T-helper 17 cell (primary cell): ENCODE measurements at regions not wholly inside any gene's neighbourhood (a gene's known extent, or its start where the extent isn't known, plus 50 kb on each side); places are given as distances from the start of the nearest gene placed in this dataset.

Source experiments
- ATAC-seq: fragments of 150-1000 bp; cut with Tn5 transposase; 2 replicates; pipeline ENCODE4 v1.10.0; 2021; ENCODE audit warnings: mild to moderate bottlenecking, moderate library complexity
- DNase-seq, 3 donors: peaks; one replicate each; pipeline versions ENCODE4 v3.0.0 to v3.0.0-alpha.2; 2020 to 2021
- H3K9me3 ChIP-seq: one replicate; pipeline ENCODE4 v1.7.0; 2013; ENCODE audit warnings: low read length, mild to moderate bottlenecking; ENCODE audit not compliant: control insufficient read depth, poor library complexity, severe bottlenecking
- H3K27ac Mint-ChIP-seq: one replicate; pipeline ENCODE4 v1.8.0; 2022; ENCODE audit warnings: mild to moderate bottlenecking, moderate library complexity, mixed read lengths
- H3K27me3 Mint-ChIP-seq: one replicate; pipeline ENCODE4 v1.8.0; 2022; ENCODE audit warnings: mixed read lengths
- H3K36me3 Mint-ChIP-seq: one replicate; pipeline ENCODE4 v1.8.0; 2022; ENCODE audit warnings: low read depth, mixed read lengths
- H3K4me1 Mint-ChIP-seq: one replicate; pipeline ENCODE4 v1.8.0; 2022; ENCODE audit warnings: mild to moderate bottlenecking, mixed read lengths
- H3K4me3 Mint-ChIP-seq: one replicate; pipeline ENCODE4 v1.8.0; 2022; ENCODE audit warnings: mild to moderate bottlenecking, moderate library complexity, mixed read lengths

- Mint-ChIP-seq H3K4me1 (no peaks in the 10 kb centered on the region), H3K4me3 (no peak overlapping the region), H3K36me3 (no peaks in the 10 kb centered on the region), H3K27ac (no peak overlapping the region), H3K27me3 (peaks cover 11% of the 10 kb centered on the region)
- ATAC-seq, result no peak
- no peaks in the 10 kb centered on the region for H3K9me3 ChIP-seq
- DNase-seq, result no peak
These were observed 142.2 kb upstream of the UBASH3B start for GRCh38 chr11:122513328-122513727.

- Mint-ChIP-seq H3K36me3 (no peaks in the 10 kb centered on the region), H3K4me1 (no peaks in the 10 kb centered on the region), H3K4me3 (no peak overlapping the region), H3K27ac (no peak overlapping the region), H3K27me3 (peaks cover 12% of the 10 kb centered on the region)
- ATAC-seq (no peak), DNase-seq (no peak)
- no peaks in the 10 kb centered on the region for H3K9me3 ChIP-seq
These were observed 142.8 kb upstream of the UBASH3B start for GRCh38 chr11:122512688-122513087.

- Mint-ChIP-seq H3K27ac (no peak overlapping the region), H3K4me1 (peaks cover 7% of the 10 kb centered on the region), H3K36me3 (peaks cover 5% of the 10 kb centered on the region), H3K27me3 (peaks cover 40% of the 10 kb centered on the region), H3K4me3 (no peak overlapping the region)
- DNase-seq (no peak), ATAC-seq (no peak)
- no peaks in the 10 kb centered on the region for H3K9me3 ChIP-seq
These were observed 145.6 kb upstream of the UBASH3B start for GRCh38 chr11:122509899-122510298.

- no peaks in the 10 kb centered on the region for H3K9me3 ChIP-seq
- Mint-ChIP-seq H3K4me3 (no peak overlapping the region), H3K36me3 (peaks cover 5% of the 10 kb centered on the region), H3K27me3 (peaks cover 48% of the 10 kb centered on the region), H3K4me1 (peaks cover 7% of the 10 kb centered on the region), H3K27ac (no peak overlapping the region)
- no peak for ATAC-seq
- no peak for DNase-seq
These were observed 146.4 kb upstream of the UBASH3B start for GRCh38 chr11:122509091-122509490.

GRCh38 chr11:122505304-122506006 lies 150.1 kb upstream of the UBASH3B start:
- DNase-seq (peak in 1 of 3 donors; percentile 18), ATAC-seq (peak; percentile 57)
- H3K27me3 Mint-ChIP-seq, result peaks cover 57% of the 10 kb centered on the region
- no peak overlapping the region for H3K27ac Mint-ChIP-seq
- peaks cover 5% of the 10 kb centered on the region for H3K36me3 Mint-ChIP-seq
- H3K4me1 Mint-ChIP-seq, result peaks cover 7% of the 10 kb centered on the region
- H3K4me3 Mint-ChIP-seq, result no peak overlapping the region
- no peaks in the 10 kb centered on the region for H3K9me3 ChIP-seq

GRCh38 chr11:122494221-122494620 lies 161.3 kb upstream of the UBASH3B start:
- no peak for DNase-seq
- no peaks in the 10 kb centered on the region for H3K36me3 Mint-ChIP-seq
- H3K9me3 ChIP-seq, result no peaks in the 10 kb centered on the region
- H3K4me1 Mint-ChIP-seq, result no peaks in the 10 kb centered on the region
- peaks cover 22% of the 10 kb centered on the region for H3K27me3 Mint-ChIP-seq
- H3K4me3 Mint-ChIP-seq, result no peak overlapping the region
- no peak overlapping the region for H3K27ac Mint-ChIP-seq
- no peak for ATAC-seq

- Mint-ChIP-seq H3K27ac (no peak overlapping the region), H3K36me3 (no peaks in the 10 kb centered on the region), H3K4me1 (no peaks in the 10 kb centered on the region), H3K27me3 (peaks cover 22% of the 10 kb centered on the region), H3K4me3 (no peak overlapping the region)
- ATAC-seq (no peak), DNase-seq (no peak)
- H3K9me3 ChIP-seq, result no peaks in the 10 kb centered on the region
These were observed 164.0 kb upstream of the UBASH3B start for GRCh38 chr11:122491509-122491908.

- no peak for ATAC-seq
- H3K27ac Mint-ChIP-seq, result no peak overlapping the region
- no peaks in the 10 kb centered on the region for H3K4me1 Mint-ChIP-seq
- DNase-seq, result no peak
- H3K36me3 Mint-ChIP-seq, result no peaks in the 10 kb centered on the region
- no peak overlapping the region for H3K4me3 Mint-ChIP-seq
- H3K27me3 Mint-ChIP-seq, result peaks cover 11% of the 10 kb centered on the region
- no peaks in the 10 kb centered on the region for H3K9me3 ChIP-seq
These were observed 166.4 kb upstream of the UBASH3B start for GRCh38 chr11:122488892-122489706.

GRCh38 chr11:122487669-122488068 lies 167.9 kb upstream of the UBASH3B start:
- H3K27me3 Mint-ChIP-seq, result peaks cover 11% of the 10 kb centered on the region
- no peak overlapping the region for H3K4me3 Mint-ChIP-seq
- H3K27ac Mint-ChIP-seq, result no peak overlapping the region
- H3K36me3 Mint-ChIP-seq, result no peaks in the 10 kb centered on the region
- no peaks in the 10 kb centered on the region for H3K4me1 Mint-ChIP-seq
- H3K9me3 ChIP-seq, result no peaks in the 10 kb centered on the region
- DNase-seq (no peak), ATAC-seq (no peak)

GRCh38 chr11:122486793-122487495 lies 168.6 kb upstream of the UBASH3B start:
- no peak for ATAC-seq
- Mint-ChIP-seq H3K27me3 (peaks cover 5% of the 10 kb centered on the region), H3K4me1 (no peaks in the 10 kb centered on the region), H3K36me3 (no peaks in the 10 kb centered on the region), H3K27ac (no peak overlapping the region), H3K4me3 (no peak overlapping the region)
- DNase-seq, result no peak
- no peaks in the 10 kb centered on the region for H3K9me3 ChIP-seq

GRCh38 chr11:122478986-122479385 lies 176.5 kb upstream of the UBASH3B start:
- Mint-ChIP-seq H3K4me1 (no peaks in the 10 kb centered on the region), H3K27ac (no peak overlapping the region), H3K27me3 (peaks cover 19% of the 10 kb centered on the region), H3K36me3 (no peaks in the 10 kb centered on the region), H3K4me3 (no peak overlapping the region)
- ATAC-seq (no peak), DNase-seq (no peak)
- H3K9me3 ChIP-seq, result no peaks in the 10 kb centered on the region

- Mint-ChIP-seq H3K4me3 (no peak overlapping the region), H3K27me3 (no peaks in the 10 kb centered on the region), H3K27ac (no peak overlapping the region), H3K36me3 (no peaks in the 10 kb centered on the region), H3K4me1 (no peaks in the 10 kb centered on the region)
- H3K9me3 ChIP-seq, result no peaks in the 10 kb centered on the region
- DNase-seq, result no peak
- ATAC-seq, result no peak
These were observed 186.6 kb upstream of the UBASH3B start for GRCh38 chr11:122468965-122469364.

- ATAC-seq (no peak), DNase-seq (no peak)
- Mint-ChIP-seq H3K4me1 (no peaks in the 10 kb centered on the region), H3K36me3 (peaks cover 3% of the 10 kb centered on the region), H3K27me3 (no peaks in the 10 kb centered on the region), H3K4me3 (no peak overlapping the region), H3K27ac (no peak overlapping the region)
- no peaks in the 10 kb centered on the region for H3K9me3 ChIP-seq
These were observed 192.0 kb upstream of the UBASH3B start for GRCh38 chr11:122463530-122463929.
